Gastroesophageal sphincter (tissue), 4 donors: ENCODE measurements at regions not wholly inside any gene's neighbourhood (a gene's known extent, or its start where the extent isn't known, plus 50 kb on each side); places are given as distances from the start of the nearest gene placed in this dataset.

Experiments
- ATAC-seq: fragments of 150-250 bp; one replicate; pipeline ENCODE4 v1.9.1; 2016; ENCODE audit warnings: mild to moderate bottlenecking, moderate library complexity
- H3K27ac ChIP-seq, 4 donors: fragments of 200-600 bp; sonication (generic) in 3 of 4; 1 replicate in 3 of 4; 2 replicates in 1 of 4; pipeline ENCODE4 v1.5.1; 2016 to 2019
- H3K27me3 ChIP-seq: fragments of 200-600 bp; sonication (generic); one replicate; pipeline ENCODE4 v1.5.1; 2019
- H3K36me3 ChIP-seq, 2 donors: fragments of 200-600 bp; sonication (generic); one replicate each; pipeline ENCODE4 v1.5.1; 2019; ENCODE audit warnings: control low read depth in 1 of 2
- H3K4me1 ChIP-seq, 3 donors: fragments of 200-600 bp; sonication (generic); 1 replicate in 2 of 3; 2 replicates in 1 of 3; pipeline ENCODE4 v1.5.1; 2016 to 2019; ENCODE audit warnings: control low read depth in 2 of 3
- H3K4me3 ChIP-seq, 2 donors: fragments of 200-600 bp; sonication (generic); one replicate each; pipeline ENCODE4 v1.5.1; 2019; ENCODE audit warnings: mild to moderate bottlenecking in 1 of 2, moderate library complexity in 1 of 2
- H3K9me3 ChIP-seq, 3 donors: fragments of 200-600 bp; sonication (generic); one replicate each; pipeline ENCODE4 v1.5.1; 2017 to 2019; ENCODE audit warnings: control low read depth in 2 of 3
- CTCF ChIP-seq, 4 experiments: fragments of 200-600 bp in 2 of 4; fragments of 450-650 bp in 2 of 4; sonication (generic) in 1 of 4; IDR thresholded peaks; one replicate each; pipeline ENCODE4 v1.5.1; 2017 to 2019; ENCODE audit warnings: antibody characterized with exemption in 4 of 4, mild to moderate bottlenecking in 2 of 4, moderate library complexity in 2 of 4
- EP300 ChIP-seq: sonication (generic); formaldehyde crosslinking; IDR thresholded peaks from one replicate; pipeline ENCODE4 v1.6.1; 2017; ENCODE audit warnings: antibody characterized with exemption, mild to moderate bottlenecking
- POLR2A ChIP-seq, 2 donors: fragments of 450-650 bp; IDR thresholded peaks; one replicate each; pipeline ENCODE4 v1.6.1; 2017; ENCODE audit warnings: antibody characterized with exemption in 2 of 2, mild to moderate bottlenecking in 2 of 2, moderate library complexity in 1 of 2
- POLR2AphosphoS5 ChIP-seq: sonication (generic); formaldehyde crosslinking; IDR thresholded peaks from one replicate; pipeline ENCODE4 v1.6.1; 2017; ENCODE audit warnings: antibody characterized with exemption
- WGBS, 2 donors: methylation state at CpG; one replicate each; pipeline ENCODE4 v1.1.5; 2018; ENCODE audit warnings: low coverage in 1 of 2; 5-methylcytosine and 5-hydroxymethylcytosine counted together
- small RNA-seq, 4 donors: library from RNA; depleted of rRNA; stranded (forward); fragments of <200 nt; gene quantifications; one replicate each; pipeline ENCODE3, GENCODE V24; 2016

DNA sequence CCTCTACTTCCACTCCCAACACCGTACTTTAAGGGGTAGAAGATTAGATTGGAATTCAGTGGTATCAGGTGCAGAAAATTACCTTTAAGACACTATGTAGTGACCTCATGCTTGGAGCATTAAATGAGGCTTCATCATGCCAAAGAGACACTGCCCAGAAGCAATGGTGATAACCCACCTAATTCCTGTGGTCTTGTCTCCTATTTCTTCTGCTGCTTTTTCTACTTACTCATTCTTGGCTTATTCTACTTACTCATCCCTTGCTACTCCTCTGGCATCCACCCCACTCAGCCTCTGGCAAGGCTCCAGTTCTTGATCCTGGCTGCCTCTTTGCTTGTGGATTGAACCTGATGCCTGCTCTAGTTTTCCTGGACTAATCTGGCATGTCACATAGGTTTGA, 62.3 kb upstream of the ADAMTS3 start:
- 89% methylated on average over 1 of the region's 1 CpG; no CpG with 5 or more reads in 1 of the 2 donors for WGBS, 2 donors
- Histone ChIP-seq H3K36me3 (no peaks in the 10 kb centered on the region), H3K27me3 (no peaks in the 10 kb centered on the region), H3K9me3 (peaks cover 0 to under 1% (median 0%) of the 10 kb centered on the region in 3 donors), H3K4me1 (no peaks in the 10 kb centered on the region), H3K27ac (no peak overlapping the region), H3K4me3 (no peak overlapping the region)
- no peak for ATAC-seq
- no peak for TF ChIP-seq CTCF (IDR thresholded peaks at IDR 0.05)
- no peak for TF ChIP-seq EP300
- no peak for TF ChIP-seq POLR2A (IDR thresholded peaks at IDR 0.05)
- TF ChIP-seq POLR2AphosphoS5 = no peak

GRCh38 chr4:72629540-72629939, 60.5 kb upstream of the ADAMTS3 start:
- no peak for ATAC-seq
- no peaks in the 10 kb centered on the region for H3K4me1 ChIP-seq
- 83 to 100% methylated on average over 1 of the region's 1 CpG for WGBS, 2 donors
- H3K9me3 ChIP-seq = no peaks in the 10 kb centered on the region
- no peaks in the 10 kb centered on the region for H3K36me3 ChIP-seq
- H3K4me3 ChIP-seq = no peak overlapping the region
- TF ChIP-seq POLR2A (IDR thresholded peaks at IDR 0.05) = no peak
- TF ChIP-seq CTCF (IDR thresholded peaks at IDR 0.05) = no peak
- TF ChIP-seq POLR2AphosphoS5 = no peak
- TF ChIP-seq EP300 = no peak
- no peak overlapping the region for H3K27ac ChIP-seq
- H3K27me3 ChIP-seq = no peaks in the 10 kb centered on the region

DNA sequence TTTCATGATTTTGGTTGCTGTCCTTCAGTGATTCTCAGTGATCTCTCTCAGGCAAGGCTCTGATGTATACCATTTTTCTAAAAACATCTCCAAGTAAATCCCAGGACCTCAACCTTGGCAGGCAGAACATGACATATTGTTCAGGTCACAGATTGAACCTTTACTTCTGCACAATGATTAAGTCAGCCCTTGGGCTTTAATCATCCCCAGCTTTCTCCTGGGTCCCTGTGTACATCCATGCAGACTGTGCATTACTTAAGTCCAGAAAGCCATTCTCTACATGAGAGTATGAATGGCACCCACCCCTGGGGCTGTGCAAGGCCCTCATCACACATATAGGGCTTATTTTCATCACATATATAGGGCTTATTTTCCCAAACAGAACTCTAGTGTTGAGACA, 58.7 kb upstream of the ADAMTS3 start:
- Histone ChIP-seq H3K9me3 (no peaks in the 10 kb centered on the region), H3K4me3 (no peak overlapping the region), H3K27me3 (no peaks in the 10 kb centered on the region), H3K4me1 (no peaks in the 10 kb centered on the region), H3K27ac (no peak overlapping the region), H3K36me3 (no peaks in the 10 kb centered on the region)
- TF ChIP-seq POLR2A (IDR thresholded peaks at IDR 0.05) = no peak
- TF ChIP-seq POLR2AphosphoS5 = no peak
- no peak for TF ChIP-seq EP300
- TF ChIP-seq CTCF (IDR thresholded peaks at IDR 0.05) = no peak
- no peak for ATAC-seq

Small RNAs in the stretch of these regions (small RNA-seq; reads per million reads assigned to genes)
- 0 reads per million in 4 donors for gene RNU4ATAC9P
